HG03469 (cell line): ENCODE measurements at regions not wholly inside any gene's neighbourhood (a gene's known extent, or its start where the extent isn't known, plus 50 kb on each side); places are given as distances from the start of the nearest gene placed in this dataset.

Experiments
- ATAC-seq: cut with Tn5 transposase; IDR thresholded peaks from one replicate; pipeline ENCODE4 v1.9.1; 2021; ENCODE audit warnings: mild to moderate bottlenecking, moderate library complexity, moderate number of reproducible peaks; ENCODE audit not compliant: unreplicated experiment

DNA sequence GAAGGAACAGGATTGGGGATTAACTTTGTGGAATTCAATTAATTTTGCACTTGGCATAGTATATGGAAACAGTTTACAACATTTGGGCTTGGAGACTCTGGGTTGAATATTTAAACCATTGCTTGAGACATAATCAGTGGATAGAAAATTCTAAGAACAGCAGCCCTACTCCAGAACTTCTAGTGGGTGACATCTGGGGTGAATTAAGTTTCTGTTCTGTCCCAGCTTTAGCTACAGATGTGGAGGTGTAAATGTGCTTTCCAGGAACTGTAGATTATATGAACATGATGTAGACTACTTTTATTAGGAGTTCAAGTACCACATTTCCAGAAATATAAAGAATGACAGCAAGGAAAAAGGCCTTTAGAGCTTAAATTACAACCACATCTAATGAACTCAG lies 51.9 kb upstream of the SKAP2 start:
- ATAC-seq, result no peak
